NCI-H748 treated with DMSO at 0.1 percent for 48 hours (cell line): ENCODE measurements at regions not wholly inside any gene's neighbourhood (a gene's known extent, or its start where the extent isn't known, plus 50 kb on each side); places are given as distances from the start of the nearest gene placed in this dataset.
"Not testable (repeated sequence)": the region's sequence is repeated elsewhere in the genome, so short reads cannot be mapped to it uniquely, and the experiment has no call there.

ENCODE experiments used
- DNase-seq: peaks from one replicate; lab custom pipeline; 2025; lab: John Stamatoyannopoulos, UW

- no peak for DNase-seq
Measured at GRCh38 chr12:114855678-114856077, 171.7 kb upstream of the TBX3 start.

DNA sequence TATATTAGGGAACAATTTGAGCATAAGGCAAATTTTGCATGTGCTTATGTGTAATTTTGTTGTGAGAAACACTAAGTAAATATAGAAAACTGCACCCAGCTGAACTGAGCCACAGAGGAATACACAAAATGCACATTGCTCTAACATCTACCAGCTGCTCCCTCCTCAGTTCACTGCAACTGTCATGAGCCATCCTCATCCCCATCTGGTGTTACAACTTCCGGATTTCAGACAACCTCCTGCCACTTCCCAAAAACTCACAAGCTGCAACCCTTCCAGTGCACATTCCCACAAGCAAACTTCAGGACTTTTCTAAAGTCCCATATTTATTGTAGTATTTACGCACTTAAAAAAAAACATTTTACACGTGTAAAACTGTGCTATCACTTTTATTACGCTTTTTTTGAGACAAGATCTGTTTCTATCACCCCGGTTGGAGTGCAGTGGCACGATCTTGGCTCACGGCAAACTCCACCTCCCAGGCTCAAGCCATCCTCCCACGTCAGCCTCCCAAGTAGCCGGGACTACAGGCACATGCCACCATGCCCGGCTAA, 169.1 kb upstream of the TBX3 start:
- DNase-seq, result no peak

GRCh38 chr12:114851981-114852380, 168.0 kb upstream of the TBX3 start:
- no peak for DNase-seq

DNA sequence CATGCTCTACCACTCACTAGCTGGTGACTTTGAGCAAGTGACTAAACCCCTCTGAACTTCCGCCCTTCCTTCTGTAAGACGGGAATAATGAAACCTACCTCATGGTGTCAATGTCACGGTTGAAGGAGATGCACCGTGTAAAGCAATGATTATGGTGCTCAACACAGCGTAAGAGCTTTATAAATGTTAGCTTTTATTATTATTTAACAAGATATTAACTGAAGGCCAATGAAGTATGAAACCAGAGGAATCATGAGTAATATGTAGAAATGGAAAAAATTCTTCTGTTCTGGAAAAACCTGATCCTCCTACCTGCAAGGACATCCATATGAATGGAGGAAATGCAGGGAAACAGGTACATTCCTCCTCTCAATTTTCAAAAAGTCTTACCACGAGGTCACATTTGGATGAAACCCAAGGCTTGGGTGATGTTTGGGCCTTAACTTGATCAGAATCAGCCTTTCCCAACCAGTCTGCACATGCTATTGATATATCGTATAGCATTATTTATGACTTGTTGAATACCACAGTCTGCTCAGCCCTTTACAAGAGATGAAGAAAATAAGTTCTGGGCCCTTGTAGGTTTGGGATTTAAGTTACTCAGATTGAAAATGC, 166.8 kb upstream of the TBX3 start:
- no peak for DNase-seq

GRCh38 chr12:114848666-114849065, 164.7 kb upstream of the TBX3 start:
- DNase-seq, result no peak

GRCh38 chr12:114847441-114848035, 163.6 kb upstream of the TBX3 start:
- no peak for DNase-seq

GRCh38 chr12:114846771-114847170, 162.8 kb upstream of the TBX3 start:
- DNase-seq, result no peak

GRCh38 chr12:114841557-114842251, 157.7 kb upstream of the TBX3 start:
- DNase-seq, result peak; percentile 12

- DNase-seq, result no peak
Measured at GRCh38 chr12:114838480-114838879, 154.5 kb upstream of the TBX3 start.

- DNase-seq, result no peak
Measured at GRCh38 chr12:114836609-114837008, 152.6 kb upstream of the TBX3 start.

- no peak for DNase-seq
Measured at GRCh38 chr12:114835031-114835430, 151.1 kb upstream of the TBX3 start.

DNA sequence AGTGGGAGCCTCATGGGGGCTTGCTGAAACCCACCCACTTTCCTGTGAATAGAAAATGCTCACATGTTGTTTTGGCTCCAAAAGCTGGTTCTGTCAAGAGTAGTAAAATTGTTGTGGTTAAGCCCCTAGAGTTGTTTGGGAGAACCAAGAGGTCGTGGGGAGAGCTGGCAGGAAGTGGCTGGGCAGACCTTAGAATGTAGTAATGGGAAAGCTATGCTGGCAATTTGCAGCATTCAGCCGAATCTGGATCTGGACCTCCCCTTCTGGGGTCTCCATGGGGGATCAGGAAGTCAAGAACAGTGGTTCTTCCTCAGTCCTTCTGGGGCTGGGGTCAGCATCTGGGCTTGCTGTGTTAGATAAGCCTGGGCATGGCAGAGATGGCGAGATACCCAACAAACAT, 150.6 kb upstream of the TBX3 start:
- DNase-seq, result no peak

DNA sequence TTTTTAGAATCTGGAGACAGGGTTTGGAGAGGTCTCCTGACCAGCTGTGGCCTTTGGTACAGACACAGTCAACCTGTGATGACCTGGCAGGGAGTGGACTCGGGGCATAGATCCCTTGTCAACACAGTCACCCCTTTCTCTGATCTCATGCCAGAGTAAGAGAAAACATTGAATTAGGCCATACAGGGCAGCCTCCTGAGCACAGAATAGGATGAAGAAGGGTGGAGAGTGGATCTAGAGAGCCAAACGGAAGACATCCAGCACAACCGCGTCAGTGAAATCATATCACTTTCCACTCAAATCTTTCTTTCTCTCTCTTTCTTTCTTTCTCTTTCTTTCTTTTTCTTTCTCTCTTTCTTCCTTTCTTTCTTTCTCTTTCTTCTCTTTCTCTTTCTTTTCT, 145.9 kb upstream of the TBX3 start:
- DNase-seq, result no peak

GRCh38 chr12:114829244-114829643, 145.3 kb upstream of the TBX3 start:
- DNase-seq, result not testable (repeated sequence)

- DNase-seq, result no peak
Measured at GRCh38 chr12:114827461-114827860, 143.5 kb upstream of the TBX3 start.

DNA sequence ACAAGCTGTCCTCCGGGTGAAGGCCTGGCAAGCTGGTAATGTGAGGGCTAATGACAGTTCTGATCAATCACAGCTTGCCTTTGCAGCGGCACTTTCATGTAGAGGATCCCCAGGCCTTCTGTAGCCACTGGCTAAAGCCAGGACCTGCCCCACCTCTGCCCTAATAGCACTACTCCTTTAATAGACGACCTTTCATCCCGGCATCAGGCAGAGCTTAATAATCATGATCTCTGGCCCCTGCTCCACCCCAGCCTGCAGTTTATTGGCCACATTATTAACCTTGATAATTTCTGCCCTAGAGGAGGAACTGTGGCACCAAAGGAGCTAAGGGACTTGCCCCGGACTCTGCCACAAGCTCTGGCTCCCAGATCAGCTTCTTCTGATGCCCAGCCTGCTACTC, 142.3 kb upstream of the TBX3 start:
- no peak for DNase-seq

- DNase-seq, result no peak
Measured at GRCh38 chr12:114823724-114824123, 139.7 kb upstream of the TBX3 start.

DNA sequence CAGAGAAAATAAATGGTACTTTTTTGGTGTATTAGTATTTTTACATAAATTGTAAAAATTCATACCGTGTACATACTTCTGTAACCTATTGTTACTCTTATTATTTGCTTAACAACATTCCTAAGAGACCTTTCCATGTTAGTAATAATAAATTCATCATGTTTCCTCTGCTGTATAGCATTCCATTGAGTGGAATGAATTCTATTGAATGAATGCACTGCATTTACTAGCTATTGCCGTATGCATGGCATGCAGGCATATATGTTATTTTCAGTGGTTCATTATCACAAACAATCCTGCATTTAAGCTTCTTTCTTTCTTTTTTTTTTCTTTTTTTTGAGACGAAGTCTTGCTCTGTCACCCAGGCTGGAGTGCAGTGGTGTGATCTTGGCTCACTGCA, 137.6 kb upstream of the TBX3 start:
- no peak for DNase-seq

GRCh38 chr12:114820796-114821195, 136.8 kb upstream of the TBX3 start:
- DNase-seq, result peak; percentile 19

- DNase-seq, result no peak
Measured at GRCh38 chr12:114817571-114818425, 133.8 kb upstream of the TBX3 start.

DNA sequence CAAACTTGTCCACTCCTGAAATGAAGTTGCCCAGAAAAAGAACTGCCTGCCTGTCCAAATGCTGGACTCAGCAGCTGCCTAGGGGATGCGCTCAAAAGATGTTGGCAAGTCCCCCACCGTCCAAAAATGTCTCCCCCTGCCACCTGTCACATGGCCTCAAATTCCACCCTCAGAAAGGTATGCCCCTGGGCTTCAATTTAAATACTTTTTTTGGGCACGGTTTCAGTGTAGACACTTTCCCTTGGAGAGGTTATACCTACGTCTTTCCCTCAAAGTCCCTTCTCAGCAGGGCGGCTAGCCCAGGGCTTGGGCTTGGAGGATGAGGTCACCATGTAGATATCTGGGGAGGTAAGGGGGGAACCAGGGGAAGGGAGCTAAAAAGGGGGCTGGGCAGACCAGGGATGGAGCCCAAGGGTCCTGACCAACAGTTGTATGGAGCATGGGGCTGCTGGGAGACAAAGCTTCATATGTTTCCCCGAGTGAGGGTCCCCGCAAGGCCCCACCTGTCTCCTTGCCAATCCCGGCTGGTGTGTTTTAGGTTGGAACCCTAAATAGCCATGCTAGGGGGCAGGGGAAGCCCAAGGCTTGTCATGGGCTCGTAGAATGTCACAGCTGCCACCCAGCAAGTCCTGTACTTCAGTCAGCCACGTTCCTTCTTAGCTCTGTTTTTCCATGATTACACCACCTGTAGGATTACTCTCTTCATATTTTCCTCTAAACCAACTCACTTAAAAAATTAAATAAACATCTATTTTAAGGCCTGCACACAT, 131.2 kb upstream of the TBX3 start:
- no peak for DNase-seq
